Natural killer cell (primary cell): ENCODE measurements at regions not wholly inside any gene's neighbourhood (a gene's known extent, or its start where the extent isn't known, plus 50 kb on each side); places are given as distances from the start of the nearest gene placed in this dataset.
"Not testable (repeated sequence)": the region's sequence is repeated elsewhere in the genome, so short reads cannot be mapped to it uniquely, and the experiment has no call there.

Source experiments
- ATAC-seq, 3 donors: fragments of 150-1000 bp in 2 of 3; fragments of 200-7000 bp in 1 of 3; cut with Tn5 transposase; 1 replicate in 1 of 3; 2 replicates in 2 of 3; pipeline ENCODE4 v1.10.0; 2021; ENCODE audit warnings: mild to moderate bottlenecking in 2 of 3, moderate library complexity in 2 of 3
- DNase-seq, 2 donors: peaks; one replicate each; pipeline versions ENCODE4 v3.0.0 to v3.0.0-alpha.2; 2013 to 2021; ENCODE audit warnings: mixed read lengths in 1 of 2
- H3K27ac ChIP-seq: one replicate; pipeline ENCODE4 v1.5.1; 2013; ENCODE audit warnings: mild to moderate bottlenecking, low read length
- H3K27me3 ChIP-seq: one replicate; pipeline ENCODE4 v1.6.1; 2013; ENCODE audit warnings: low read length; ENCODE audit not compliant: control insufficient read depth, insufficient read depth
- H3K36me3 ChIP-seq: one replicate; pipeline ENCODE4 v1.6.1; 2013; ENCODE audit warnings: low read length; ENCODE audit not compliant: control insufficient read depth, insufficient read depth
- H3K4me1 ChIP-seq: one replicate; pipeline ENCODE4 v1.6.1; 2013; ENCODE audit warnings: low read length; ENCODE audit not compliant: control insufficient read depth, insufficient read depth
- H3K4me3 ChIP-seq: one replicate; pipeline ENCODE4 v1.5.1; 2013; ENCODE audit warnings: low read length
- H3K9me3 ChIP-seq: one replicate; pipeline ENCODE4 v1.6.1; 2013; ENCODE audit warnings: low read length; ENCODE audit not compliant: control insufficient read depth, insufficient read depth
- H3K27ac Mint-ChIP-seq, 2 donors: one replicate each; pipeline ENCODE4 v1.8.0; 2022; ENCODE audit warnings: mild to moderate bottlenecking in 2 of 2, mixed read lengths in 2 of 2, moderate library complexity in 1 of 2
- H3K27me3 Mint-ChIP-seq, 2 donors: one replicate each; pipeline ENCODE4 v1.8.0; 2022; ENCODE audit warnings: low read depth in 2 of 2, mixed read lengths in 2 of 2
- H3K36me3 Mint-ChIP-seq: one replicate; pipeline ENCODE4 v1.8.0; 2022; ENCODE audit warnings: mixed read lengths
- H3K4me1 Mint-ChIP-seq, 2 donors: one replicate each; pipeline ENCODE4 v1.8.0; 2022; ENCODE audit warnings: mixed read lengths in 2 of 2
- H3K4me3 Mint-ChIP-seq: one replicate; pipeline ENCODE4 v1.8.0; 2022; ENCODE audit warnings: mild to moderate bottlenecking, moderate library complexity, mixed read lengths
- H3K9me3 Mint-ChIP-seq, 2 donors: one replicate each; pipeline ENCODE4 v1.8.0; 2022; ENCODE audit warnings: mixed read lengths in 2 of 2
- CTCF ChIP-seq: fragments of 200-600 bp; IDR thresholded peaks from one replicate; pipeline ENCODE4 v1.8.0; 2022; ENCODE audit warnings: antibody characterized with exemption
- WGBS: methylation state at CpG from one replicate; pipeline ENCODE4 v1.1.7; 2013; ENCODE audit warnings: missing lambda C conversion rate; ENCODE audit not compliant: insufficient coverage; 5-methylcytosine and 5-hydroxymethylcytosine counted together
- intact Hi-C: fragments of 100-400 bp; cut with micrococcal nuclease; formaldehyde crosslinking; loops from one replicate; pipeline ENCODE4 v1.14.2; 2022

DNA sequence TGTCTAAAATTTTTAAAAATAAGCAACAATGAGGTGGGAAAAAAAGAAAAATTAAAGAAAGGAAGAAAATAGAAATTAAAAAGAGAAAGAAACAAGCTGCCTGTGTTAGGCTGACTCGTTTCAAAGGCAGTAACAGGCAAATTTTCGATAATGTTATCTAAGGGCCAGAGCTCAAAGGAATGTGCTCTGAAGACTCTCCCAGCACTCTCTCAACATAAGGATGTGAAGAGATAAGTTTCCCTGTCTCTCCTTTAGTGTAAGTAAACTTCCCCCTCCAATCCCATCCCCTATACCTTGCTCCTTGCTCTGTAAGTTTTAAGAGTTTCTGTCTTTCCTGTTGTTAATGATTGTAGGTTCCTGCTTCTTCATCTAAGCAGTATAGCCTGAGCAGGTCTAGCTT lies 172.8 kb downstream of the TEX13C start:
- no peak overlapping the region for H3K4me3 Mint-ChIP-seq
- H3K27me3 Mint-ChIP-seq, result no peaks in the 10 kb centered on the region
- no peaks in the 10 kb centered on the region for H3K36me3 Mint-ChIP-seq
- no peaks in the 10 kb centered on the region for H3K4me1 ChIP-seq
- H3K27ac Mint-ChIP-seq, result no peak overlapping the region
- H3K27ac ChIP-seq, result no peak overlapping the region
- TF ChIP-seq CTCF, result no peak
- DNase-seq, result no peak
- no peaks in the 10 kb centered on the region for H3K36me3 ChIP-seq
- H3K27me3 ChIP-seq, result no peaks in the 10 kb centered on the region
- intact Hi-C loops, result no loop called here
- no peaks in the 10 kb centered on the region for H3K9me3 ChIP-seq
- peaks cover 0 to 3% of the 10 kb centered on the region in 2 donors for H3K9me3 Mint-ChIP-seq
- no peaks in the 10 kb centered on the region for H3K4me1 Mint-ChIP-seq
- ATAC-seq, result no peak
- no CpG with 5 or more reads among the region's 2 CpGs for WGBS
- H3K4me3 ChIP-seq, result no peak overlapping the region

- ATAC-seq, H3K9me3 ChIP-seq, H3K36me3 ChIP-seq, H3K4me1 ChIP-seq, DNase-seq, H3K4me3 ChIP-seq, H3K36me3 Mint-ChIP-seq, H3K27me3 Mint-ChIP-seq, H3K9me3 Mint-ChIP-seq, H3K4me1 Mint-ChIP-seq, H3K27ac Mint-ChIP-seq, H3K4me3 Mint-ChIP-seq, H3K27me3 ChIP-seq, H3K27ac ChIP-seq, intact Hi-C loops: not testable (repeated sequence)
- 0% methylated on average over 1 of the region's 2 CpGs for WGBS
Observed at GRCh38 chrX:125493004-125493403, 173.3 kb downstream of the TEX13C start.

- H3K9me3 ChIP-seq, result no peaks in the 10 kb centered on the region
- Mint-ChIP-seq H3K4me1 (no peaks in the 10 kb centered on the region), H3K27ac (no peak overlapping the region), H3K27me3 (no peaks in the 10 kb centered on the region), H3K9me3 (peaks cover 2 to 12% of the 10 kb centered on the region in 2 donors), H3K36me3 (no peaks in the 10 kb centered on the region), H3K4me3 (no peak overlapping the region)
- H3K27ac ChIP-seq, result no peak overlapping the region
- H3K4me3 ChIP-seq, result no peak overlapping the region
- intact Hi-C loops, result no loop called here
- no peak for ATAC-seq
- no peaks in the 10 kb centered on the region for H3K36me3 ChIP-seq
- WGBS, result 43% methylated on average over 1 of the region's 3 CpGs
- H3K4me1 ChIP-seq, result no peaks in the 10 kb centered on the region
- DNase-seq, result no peak
- TF ChIP-seq CTCF, result no peak
- H3K27me3 ChIP-seq, result no peaks in the 10 kb centered on the region
Observed at GRCh38 chrX:125497667-125498066, 178.0 kb downstream of the TEX13C start.

DNA sequence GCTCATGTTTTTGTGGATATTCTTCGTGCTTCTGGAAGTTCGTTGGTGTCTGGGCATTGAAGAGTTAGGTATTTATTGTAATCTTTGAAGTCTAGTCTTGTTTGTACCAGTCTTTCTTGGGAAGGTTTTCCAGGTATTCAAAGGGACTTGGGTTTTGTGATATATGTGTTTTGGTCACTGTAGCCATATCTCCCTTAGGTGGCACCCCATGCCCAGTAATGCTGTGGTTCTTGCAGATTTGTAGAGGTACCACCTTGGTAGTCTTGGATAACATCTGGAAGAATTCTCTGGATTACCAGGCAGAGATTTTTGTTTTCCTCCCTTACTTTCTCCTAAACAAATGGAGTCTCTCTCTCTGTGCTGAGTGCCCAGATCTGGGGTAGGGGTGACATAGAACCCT lies 184.1 kb downstream of the TEX13C start:
- H3K36me3 ChIP-seq, result no peaks in the 10 kb centered on the region
- H3K27ac ChIP-seq, result no peak overlapping the region
- H3K4me3 ChIP-seq, result no peak overlapping the region
- no peak overlapping the region for H3K27ac Mint-ChIP-seq
- no peaks in the 10 kb centered on the region for H3K4me1 Mint-ChIP-seq
- H3K9me3 ChIP-seq, result no peaks in the 10 kb centered on the region
- no peak for TF ChIP-seq CTCF
- no peak for ATAC-seq
- H3K27me3 Mint-ChIP-seq, result no peaks in the 10 kb centered on the region
- H3K4me3 Mint-ChIP-seq, result no peak overlapping the region
- no peaks in the 10 kb centered on the region for H3K36me3 Mint-ChIP-seq
- no peaks in the 10 kb centered on the region for H3K4me1 ChIP-seq
- H3K9me3 Mint-ChIP-seq, result peaks cover 8 to 15% of the 10 kb centered on the region in 2 donors
- no peak for DNase-seq
- intact Hi-C loops, result no loop called here
- no peaks in the 10 kb centered on the region for H3K27me3 ChIP-seq
- WGBS, result 90% methylated on average over 2 of the region's 2 CpGs
